H9 (cell line): ENCODE measurements at regions not wholly inside any gene's neighbourhood (a gene's known extent, or its start where the extent isn't known, plus 50 kb on each side); places are given as distances from the start of the nearest gene placed in this dataset.

ENCODE experiments used
- DNase-seq: peaks from one replicate; pipeline ENCODE4 v3.0.0-alpha.2; 2017
- H2AFZ ChIP-seq: one replicate; pipeline ENCODE4 v1.6.1; 2013; ENCODE audit warnings: mild to moderate bottlenecking, low read length, control low read depth, moderate library complexity
- H2AK5ac ChIP-seq: 2 replicates; pipeline ENCODE4 v1.6.1; 2013; ENCODE audit warnings: low read length, control low read depth, mixed read lengths; ENCODE audit not compliant: insufficient read length
- H2BK120ac ChIP-seq: one replicate; pipeline ENCODE4 v1.6.1; 2013; ENCODE audit warnings: low read depth, mild to moderate bottlenecking, low read length, control low read depth, inconsistent platforms; ENCODE audit not compliant: poor library complexity, severe bottlenecking
- H2BK12ac ChIP-seq: 2 replicates; pipeline ENCODE4 v1.6.1; 2013; ENCODE audit warnings: low read length, control low read depth, mixed read lengths, low read depth; ENCODE audit not compliant: insufficient read length
- H2BK15ac ChIP-seq: 2 replicates; pipeline ENCODE4 v1.6.1; 2013; ENCODE audit warnings: low read depth, low read length, control low read depth
- H2BK20ac ChIP-seq: one replicate; pipeline ENCODE4 v1.6.1; 2013; ENCODE audit warnings: low read depth, mild to moderate bottlenecking, low read length, control low read depth, inconsistent platforms; ENCODE audit not compliant: poor library complexity, severe bottlenecking
- H2BK5ac ChIP-seq: 2 replicates; pipeline ENCODE4 v1.6.1; 2013; ENCODE audit warnings: low read length, control low read depth, mixed read lengths; ENCODE audit not compliant: insufficient read length
- H3K14ac ChIP-seq: 2 replicates; pipeline ENCODE4 v1.6.1; 2013; ENCODE audit warnings: low read length, control low read depth; ENCODE audit not compliant: insufficient read depth
- H3K18ac ChIP-seq: 2 replicates; pipeline ENCODE4 v1.6.1; 2013; ENCODE audit warnings: low read depth, mild to moderate bottlenecking, mixed read lengths, low read length, control low read depth; ENCODE audit not compliant: insufficient read length
- H3K23ac ChIP-seq: 2 replicates; pipeline ENCODE4 v1.6.1; 2013; ENCODE audit warnings: low read length, control low read depth, mixed read lengths, low read depth; ENCODE audit not compliant: insufficient read length
- H3K23me2 ChIP-seq: 2 replicates; pipeline ENCODE4 v1.6.1; 2013; ENCODE audit warnings: low read depth, mild to moderate bottlenecking, mixed read lengths, low read length, control low read depth; ENCODE audit not compliant: insufficient read length, poor library complexity, severe bottlenecking
- H3K27ac ChIP-seq: 2 replicates; pipeline ENCODE4 v1.5.1; 2013; ENCODE audit warnings: low read length, control low read depth, mixed read lengths, low read depth; ENCODE audit not compliant: insufficient read length
- H3K27me3 ChIP-seq: 2 replicates; pipeline ENCODE4 v1.6.1; 2013; ENCODE audit warnings: low read length, control low read depth, inconsistent platforms; ENCODE audit not compliant: insufficient read depth
- H3K4ac ChIP-seq: 2 replicates; pipeline ENCODE4 v1.6.1; 2013; ENCODE audit warnings: low read depth, mild to moderate bottlenecking, control low read depth, inconsistent platforms, low read length, moderate library complexity
- H3K4me1 ChIP-seq: 2 replicates; pipeline ENCODE4 v1.6.1; 2013; ENCODE audit warnings: low read length, control low read depth, inconsistent platforms; ENCODE audit not compliant: insufficient read depth
- H3K4me2 ChIP-seq: 2 replicates; pipeline ENCODE4 v1.6.1; 2013; ENCODE audit warnings: low read length, control low read depth, mixed read lengths; ENCODE audit not compliant: insufficient read length, insufficient read depth
- H3K56ac ChIP-seq: 2 replicates; pipeline ENCODE4 v1.6.1; 2013; ENCODE audit warnings: low read depth, mild to moderate bottlenecking, mixed read lengths, low read length, control low read depth; ENCODE audit not compliant: insufficient read length
- H3K79me1 ChIP-seq: 2 replicates; pipeline ENCODE4 v1.6.1; 2013; ENCODE audit warnings: low read depth, mild to moderate bottlenecking, moderate library complexity, low read length, control low read depth, inconsistent platforms; ENCODE audit not compliant: insufficient read depth, poor library complexity, severe bottlenecking
- H3K79me2 ChIP-seq: 2 replicates; pipeline ENCODE4 v1.6.1; 2013; ENCODE audit warnings: low read length, control low read depth, inconsistent platforms; ENCODE audit not compliant: insufficient read depth
- H3K9ac ChIP-seq: 2 replicates; pipeline ENCODE4 v1.6.1; 2013; ENCODE audit warnings: low read length, control low read depth, mixed read lengths; ENCODE audit not compliant: insufficient read length; ENCODE audit errors: extremely low read depth
- H3K9me3 ChIP-seq: one replicate; pipeline ENCODE4 v1.6.1; 2013; ENCODE audit warnings: low read depth, low read length, inconsistent platforms; ENCODE audit not compliant: control insufficient read depth
- H3T11ph ChIP-seq: one replicate; pipeline ENCODE4 v1.6.1; 2013; ENCODE audit warnings: mild to moderate bottlenecking, low read length, control low read depth, inconsistent platforms
- H4K20me1 ChIP-seq: one replicate; pipeline ENCODE4 v1.6.1; 2013; ENCODE audit not compliant: control insufficient read depth, insufficient read length, insufficient read depth
- H4K5ac ChIP-seq: 2 replicates; pipeline ENCODE4 v1.6.1; 2013; ENCODE audit warnings: low read depth, mild to moderate bottlenecking, mixed read lengths, low read length, control low read depth; ENCODE audit not compliant: insufficient read length
- H4K8ac ChIP-seq: replicated peaks from 2 replicates; pipeline ENCODE4 v1.6.1; 2013; ENCODE audit warnings: low read length, control low read depth, mixed read lengths, low read depth; ENCODE audit not compliant: insufficient read length
- H4K91ac ChIP-seq: 2 replicates; pipeline ENCODE4 v1.6.1; 2013; ENCODE audit warnings: low read depth, mild to moderate bottlenecking, moderate library complexity, mixed read lengths, low read length, control low read depth; ENCODE audit not compliant: insufficient read length
- H3K27ac Mint-ChIP-seq, 3 experiments: 2 replicates in 2 of 3; 3 replicates in 1 of 3; pipeline ENCODE4 v1.8.0; 2020 to 2021; ENCODE audit warnings: mixed read lengths in 3 of 3, mild to moderate bottlenecking in 1 of 3, moderate library complexity in 1 of 3
- H3K27me3 Mint-ChIP-seq: 2 replicates; pipeline ENCODE4 v1.8.0; 2021; ENCODE audit warnings: low read depth, mild to moderate bottlenecking, moderate library complexity, mixed read lengths
- H3K36me3 Mint-ChIP-seq, 3 experiments: 2 replicates in 2 of 3; 3 replicates in 1 of 3; pipeline ENCODE4 v1.8.0; 2020 to 2021; ENCODE audit warnings: low read depth in 3 of 3, mixed read lengths in 3 of 3; ENCODE audit not compliant: insufficient read depth in 1 of 3
- H3K4me1 Mint-ChIP-seq, 2 experiments: 2 replicates each; pipeline ENCODE4 v1.8.0; 2020; ENCODE audit warnings: mixed read lengths in 2 of 2
- H3K4me3 Mint-ChIP-seq, 2 experiments: 2 replicates in 1 of 2; 3 replicates in 1 of 2; pipeline ENCODE4 v1.8.0; 2020 to 2021; ENCODE audit warnings: mild to moderate bottlenecking in 2 of 2, mixed read lengths in 2 of 2, moderate library complexity in 1 of 2
- H3K9me3 Mint-ChIP-seq, 2 experiments: 2 replicates in 1 of 2; 3 replicates in 1 of 2; pipeline ENCODE4 v1.8.0; 2020; ENCODE audit warnings: mild to moderate bottlenecking in 2 of 2, mixed read lengths in 2 of 2, moderate library complexity in 1 of 2
- CTCF ChIP-seq: fragments of 200-600 bp; sonication (generic); conservative IDR thresholded peaks from 3 replicates; pipeline ENCODE4 v1.8.0; 2021; ENCODE audit warnings: antibody characterized with exemption, mild to moderate bottlenecking
- WGBS: extraction: QIAGEN DNeasy Blood & Tissue Kit; methylation state at CpG from one replicate; pipeline ENCODE4 v1.1.7; 2013; ENCODE audit warnings: missing lambda C conversion rate, low lambda C conversion rate, mixed read lengths; ENCODE audit not compliant: insufficient read length; ENCODE audit errors: extremely low coverage; 5-methylcytosine and 5-hydroxymethylcytosine counted together

- Histone ChIP-seq H4K91ac (no peak overlapping the region), H2BK15ac (no peak overlapping the region), H2AFZ (no peak overlapping the region), H2AK5ac (no peak overlapping the region), H2BK20ac (no peak overlapping the region), H3K9me3 (no peaks in the 10 kb centered on the region), H4K20me1 (no peaks in the 10 kb centered on the region), H3K27ac (no peak overlapping the region), H4K8ac (no peak overlapping the region), H3T11ph (no peak overlapping the region), H3K23me2 (peaks cover 2% of the 10 kb centered on the region), H3K18ac (no peak overlapping the region), H3K79me1 (no peaks in the 10 kb centered on the region), H2BK12ac (no peak overlapping the region), H3K4me1 (no peaks in the 10 kb centered on the region; the same call in 1 of the 2 replicates), H2BK5ac (no peak overlapping the region), H3K27me3 (peaks cover 12% of the 10 kb centered on the region; the same call in 1 of the 2 replicates), H3K79me2 (no peaks in the 10 kb centered on the region), H3K14ac (no peak overlapping the region), H4K5ac (no peak overlapping the region), H3K9ac (no peak overlapping the region), H3K23ac (no peak overlapping the region), H2BK120ac (no peak overlapping the region), H3K4ac (no peak overlapping the region), H3K56ac (no peak overlapping the region), H3K4me2 (no peak overlapping the region)
- no peak for TF ChIP-seq CTCF
- Mint-ChIP-seq H3K36me3 (no peaks in the 10 kb centered on the region), H3K27me3 (peaks cover 62% of the 10 kb centered on the region), H3K4me1 (peaks cover 11 to 18% of the 10 kb centered on the region in 2 experiments), H3K4me3 (peak overlapping the region in 1 of 2 experiments; percentile 15; a peak in 1 of 5 replicates), H3K27ac (0 out of 7 replicates have a peak overlapping the region, but pooled peaks of 1 of the 3 experiments have one; percentile 8), H3K9me3 (no peaks in the 10 kb centered on the region)
- DNase-seq = no peak
- WGBS = no CpG with 5 or more reads among the region's 4 CpGs
Observed at GRCh38 chr14:73792481-73792880, 59.1 kb upstream of the PTGR2 start.
